ENCODE measurements at regions not wholly inside any gene's neighbourhood (a gene's known extent, or its start where the extent isn't known, plus 50 kb on each side); places are given as distances from the start of the nearest gene placed in this dataset.
"Not testable (repeated sequence)": the region's sequence is repeated elsewhere in the genome, so short reads cannot be mapped to it uniquely, and the experiment has no call there.

DNA sequence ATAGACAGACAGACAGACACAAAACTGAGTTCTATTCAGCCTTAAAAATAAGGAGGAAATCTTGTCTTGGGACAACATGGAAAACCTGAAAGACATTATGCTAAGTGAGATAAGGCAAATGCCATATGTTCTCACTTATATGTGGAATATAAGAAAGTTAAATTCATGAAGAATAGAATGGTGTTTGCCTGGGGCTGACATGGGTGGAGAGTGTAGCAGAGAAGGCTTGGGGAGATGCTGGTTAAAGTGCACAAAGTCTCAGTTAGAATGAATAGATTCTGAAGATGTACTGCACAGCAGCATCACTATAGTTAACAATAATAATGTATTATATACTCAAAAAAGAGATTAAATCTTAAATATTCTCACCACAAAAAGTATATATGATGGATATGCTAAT is 355.5 kb downstream of the LRRIQ3 start:
- DNase-seq, result no peak

DNA sequence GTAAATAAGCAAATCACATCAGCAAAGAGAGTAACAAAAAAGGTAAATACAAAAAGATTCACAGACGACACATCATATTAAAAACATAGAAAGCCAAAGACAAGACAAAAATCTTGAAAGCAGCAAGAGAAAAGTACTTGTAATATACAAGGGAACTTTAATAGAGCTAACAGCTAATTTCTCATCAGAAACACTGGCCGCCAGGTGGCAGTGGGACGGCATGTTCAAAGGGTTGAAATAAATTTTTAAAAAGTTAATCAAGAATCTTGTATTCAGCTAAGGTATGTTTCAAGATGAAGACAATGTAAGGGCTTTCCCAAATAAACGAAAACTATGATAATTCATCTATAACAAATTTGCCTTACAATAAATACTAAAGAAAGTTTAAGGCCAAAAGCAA is 358.1 kb downstream of the LRRIQ3 start:
- DNase-seq, result no peak

DNA sequence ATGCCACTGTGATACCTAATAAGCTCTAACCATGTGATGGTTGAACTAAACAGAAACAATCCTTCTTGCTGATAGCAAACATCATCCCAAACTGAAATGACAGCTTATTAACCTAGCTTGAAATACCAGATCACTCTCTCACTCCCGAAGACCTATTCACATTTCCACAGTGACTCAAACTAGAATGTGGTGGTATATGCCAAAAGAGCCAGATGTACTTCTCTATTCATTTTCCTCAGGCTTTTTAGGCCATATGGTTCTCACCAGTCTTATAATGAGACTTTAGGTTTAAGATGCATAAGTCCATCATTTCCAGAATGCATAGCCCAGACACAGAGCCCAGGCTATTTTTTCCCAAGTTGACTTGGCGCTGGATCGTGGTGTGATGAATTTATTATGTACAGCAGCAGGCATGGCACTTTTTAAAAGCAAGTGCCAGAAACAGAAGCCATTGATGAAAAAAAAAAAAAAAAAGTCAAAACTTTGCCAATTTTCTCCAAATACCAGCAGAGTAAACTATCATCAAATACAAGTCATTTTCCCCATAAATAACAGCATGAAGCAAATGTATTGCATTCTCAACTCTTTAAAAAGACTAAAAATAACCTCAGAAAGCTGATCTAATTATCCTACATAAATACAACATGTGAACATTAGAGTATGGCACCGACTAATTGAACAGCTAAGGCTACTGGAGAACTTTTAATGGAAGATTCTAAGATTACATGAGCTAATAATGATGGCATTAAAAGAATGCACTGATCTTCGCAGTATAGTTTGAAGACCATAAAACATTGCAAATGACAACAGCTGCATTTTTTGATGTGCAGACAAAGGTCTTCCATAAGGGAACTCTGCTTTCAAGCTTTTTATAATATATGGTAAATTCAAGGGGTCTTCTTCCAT is 365.4 kb downstream of the LRRIQ3 start:
- no peak for DNase-seq

DNA sequence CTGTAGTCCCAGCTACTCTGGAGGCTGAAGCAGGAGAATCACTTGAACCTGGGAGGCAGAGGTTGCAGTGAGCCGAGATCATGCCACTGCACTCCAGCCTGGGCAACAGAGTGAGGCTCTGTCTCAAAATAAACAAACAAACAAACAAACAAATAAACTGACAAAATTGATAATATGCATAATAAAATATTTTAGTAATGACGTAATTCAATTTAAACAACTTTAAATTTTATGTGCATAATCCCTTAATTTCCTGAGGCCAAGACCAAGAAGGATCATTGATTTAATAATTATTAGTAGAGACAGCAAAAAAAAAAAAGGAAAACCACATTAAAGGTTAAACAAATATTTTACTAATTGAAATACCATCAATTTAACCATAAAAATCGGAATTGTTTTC is 370.7 kb downstream of the LRRIQ3 start:
- not testable (repeated sequence) for DNase-seq

DNA sequence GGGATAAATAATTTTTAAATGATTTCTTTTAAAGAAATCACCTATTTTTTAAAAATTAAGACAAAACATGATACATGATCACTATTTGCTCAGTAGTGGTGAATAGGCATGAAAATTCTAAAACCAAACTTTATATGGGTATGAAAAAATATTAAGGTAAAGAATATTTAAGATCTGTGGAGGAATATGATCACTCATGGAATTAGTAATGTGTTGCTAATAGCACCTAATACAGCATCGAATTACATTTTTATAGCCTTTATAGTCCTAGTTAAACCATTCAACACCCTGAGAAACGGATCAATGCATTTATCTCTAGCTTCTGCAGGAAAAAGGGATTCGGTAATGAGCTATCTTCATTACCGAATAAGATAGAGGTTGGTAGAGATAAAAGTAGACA is 373.9 kb downstream of the LRRIQ3 start:
- DNase-seq, result no peak

DNA sequence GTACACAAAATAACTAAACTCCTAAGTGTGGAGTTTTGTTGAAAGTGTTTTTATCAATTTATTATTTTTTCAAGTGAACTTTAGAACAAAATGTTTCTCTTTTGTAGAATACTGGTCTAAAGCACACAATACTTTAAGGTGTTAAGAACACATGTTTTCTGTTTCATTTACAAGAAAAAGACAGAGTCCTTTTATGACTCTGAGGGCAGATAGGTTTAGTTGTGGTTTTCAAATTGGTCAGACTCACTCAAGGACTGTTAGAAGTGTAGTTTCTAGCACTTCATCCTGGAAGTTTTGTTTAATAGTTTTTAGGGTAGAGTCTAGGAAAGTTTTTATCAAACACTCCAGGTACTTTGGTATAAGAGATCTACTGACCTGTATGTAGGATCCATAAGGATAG is 376.5 kb downstream of the LRRIQ3 start:
- no peak for DNase-seq

DNA sequence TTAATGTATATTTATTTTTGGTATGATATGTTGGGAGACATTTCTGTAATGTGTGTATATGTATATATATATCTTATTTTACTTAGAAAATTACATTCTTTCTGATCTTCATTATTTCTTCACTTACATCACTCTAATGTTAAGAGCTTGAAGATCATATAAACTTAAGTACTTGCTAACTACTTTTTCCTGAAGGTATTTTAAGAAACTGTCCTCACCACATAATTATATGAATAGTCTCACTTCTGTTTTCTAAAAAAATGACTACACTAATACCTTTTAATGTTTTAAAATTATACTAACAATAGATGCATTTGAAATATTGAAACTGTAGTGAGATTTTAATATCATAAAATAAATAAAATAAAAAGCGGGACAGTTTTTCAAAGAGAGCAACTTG is 377.1 kb downstream of the LRRIQ3 start:
- no peak for DNase-seq

DNA sequence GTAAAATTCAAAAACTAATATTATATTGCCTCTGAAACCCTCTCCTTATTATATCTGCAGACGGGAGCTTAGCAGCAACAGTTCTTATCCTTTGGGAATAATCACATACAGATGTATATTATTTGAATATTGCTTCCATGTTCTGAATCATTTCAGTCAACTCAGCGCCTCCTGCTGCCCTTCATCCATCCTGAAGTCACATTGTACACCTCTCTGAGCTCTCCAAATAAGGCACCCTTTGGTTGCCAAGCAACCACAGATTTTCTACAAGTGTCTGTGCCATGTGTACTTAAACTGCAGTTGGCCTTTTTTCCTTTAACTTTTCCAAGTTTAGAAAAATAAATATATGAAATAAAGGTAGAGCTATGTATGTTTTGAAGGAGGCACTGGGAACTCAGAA is 384.3 kb downstream of the LRRIQ3 start:
- peak; percentile 9 for DNase-seq

DNA sequence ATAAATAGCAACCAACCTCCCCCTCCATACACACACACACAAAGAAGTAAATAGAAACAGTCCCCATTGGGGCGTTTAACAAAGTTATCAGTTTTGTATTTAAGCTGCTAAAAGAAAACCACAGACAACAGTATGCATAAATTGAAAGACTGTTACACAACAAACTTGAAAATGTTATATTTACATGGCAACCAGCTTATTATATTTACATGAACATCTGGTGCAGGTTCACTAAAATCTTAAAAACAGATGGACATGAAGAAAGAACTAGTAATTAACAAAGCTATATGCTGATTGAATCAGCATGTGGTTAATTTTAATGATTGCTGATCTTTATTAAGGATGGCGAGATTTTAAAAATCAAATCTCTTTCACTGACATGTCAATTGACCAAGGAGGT is 384.7 kb downstream of the LRRIQ3 start:
- DNase-seq, result no peak

DNA sequence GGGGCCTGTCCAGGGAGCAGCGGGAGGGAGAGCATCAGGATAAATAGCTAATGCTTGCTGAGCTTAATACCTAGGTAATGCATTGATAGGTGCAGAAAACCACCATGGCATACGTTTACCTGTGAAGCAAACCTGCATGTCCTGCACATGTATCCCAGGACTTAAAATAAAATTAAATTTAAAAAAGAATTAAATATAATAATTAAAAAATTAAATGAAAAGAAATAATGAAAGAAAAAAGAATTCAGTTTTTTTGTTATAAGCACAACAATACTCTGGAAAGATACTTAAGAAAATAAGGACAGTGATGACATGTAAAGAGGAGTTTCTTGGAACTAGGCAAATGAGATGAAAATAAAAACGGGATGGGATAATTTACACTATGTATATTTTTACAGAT is 386.2 kb downstream of the LRRIQ3 start:
- no peak for DNase-seq

DNA sequence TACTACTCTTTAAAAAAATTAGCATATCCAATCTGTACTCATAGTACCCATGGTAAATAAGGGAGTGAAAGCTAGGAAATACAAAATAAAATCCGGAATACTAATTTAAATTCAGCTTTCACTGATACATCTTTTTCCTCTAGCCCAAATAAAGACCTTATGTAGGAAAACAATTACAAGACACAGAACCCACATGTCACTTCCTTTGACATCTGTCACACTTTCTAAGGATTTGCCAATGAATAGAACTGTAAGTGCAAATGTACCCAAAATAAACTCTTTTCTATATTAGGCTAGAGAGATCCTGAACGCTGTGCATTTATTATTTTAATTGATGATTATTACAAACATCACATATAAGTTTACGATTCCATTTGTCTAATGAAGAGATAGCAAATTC is 393.0 kb downstream of the LRRIQ3 start:
- no peak for DNase-seq

DNA sequence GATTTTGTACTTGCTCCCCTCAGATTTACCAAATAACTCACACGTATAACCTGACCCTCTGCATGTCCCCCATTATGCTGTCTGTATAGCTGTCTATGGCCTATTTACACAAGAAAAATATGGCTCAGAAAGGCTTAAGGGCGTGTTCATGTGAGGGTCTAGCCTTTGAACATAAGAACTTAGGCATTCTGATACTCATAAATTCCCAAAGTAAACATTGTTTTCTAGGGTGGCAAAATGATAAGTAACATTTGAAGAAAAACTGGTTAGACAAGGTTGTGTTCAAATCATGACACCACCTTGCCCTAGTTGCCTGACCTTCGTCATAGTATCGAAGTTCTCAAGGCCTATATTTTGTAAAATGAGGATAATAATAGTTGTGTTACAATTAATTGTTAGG is 394.6 kb downstream of the LRRIQ3 start:
- no peak for DNase-seq

DNA sequence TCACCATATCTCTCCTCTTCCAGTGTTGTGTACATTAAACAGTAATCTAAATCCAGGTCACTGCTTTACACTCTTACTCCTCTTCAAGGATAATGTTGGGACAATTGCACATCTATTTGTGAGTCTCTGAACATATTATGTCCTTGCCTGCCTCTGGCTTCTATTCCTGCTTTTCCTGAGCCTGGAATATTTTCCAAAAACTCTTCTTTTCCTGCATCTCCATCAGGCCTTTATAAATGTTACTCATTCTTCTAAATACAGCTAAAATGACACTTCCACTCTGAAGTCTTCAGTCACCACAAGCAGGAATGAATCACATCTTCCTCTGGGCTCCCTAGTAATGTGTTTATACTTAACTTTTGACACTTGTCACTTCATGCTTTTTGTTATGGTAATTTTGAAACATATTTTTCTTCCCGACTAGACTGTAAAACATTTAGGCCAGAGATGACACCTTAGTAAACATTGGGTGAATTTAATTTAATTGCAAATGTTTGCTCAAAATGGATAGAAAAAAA is 396.0 kb downstream of the LRRIQ3 start:
- DNase-seq, result no peak

DNA sequence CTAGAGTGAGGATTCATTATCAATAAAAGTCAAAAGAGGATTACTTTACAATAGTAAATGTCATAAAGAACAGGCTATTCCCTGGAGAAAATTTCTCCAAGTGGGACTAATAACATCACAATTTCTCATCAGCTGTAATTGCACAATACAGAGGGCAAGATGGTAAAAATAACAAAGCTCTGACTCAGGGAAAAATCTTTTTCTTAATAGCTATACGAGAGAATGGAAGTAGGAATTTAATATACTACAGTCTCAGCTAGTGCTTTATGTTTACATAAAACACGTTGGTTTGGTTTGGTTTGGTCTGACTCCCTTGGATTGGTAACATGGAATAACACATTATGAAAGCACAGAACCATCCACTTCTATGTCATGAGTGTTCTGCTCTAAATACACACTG is 397.6 kb downstream of the LRRIQ3 start:
- DNase-seq, result no peak

DNA sequence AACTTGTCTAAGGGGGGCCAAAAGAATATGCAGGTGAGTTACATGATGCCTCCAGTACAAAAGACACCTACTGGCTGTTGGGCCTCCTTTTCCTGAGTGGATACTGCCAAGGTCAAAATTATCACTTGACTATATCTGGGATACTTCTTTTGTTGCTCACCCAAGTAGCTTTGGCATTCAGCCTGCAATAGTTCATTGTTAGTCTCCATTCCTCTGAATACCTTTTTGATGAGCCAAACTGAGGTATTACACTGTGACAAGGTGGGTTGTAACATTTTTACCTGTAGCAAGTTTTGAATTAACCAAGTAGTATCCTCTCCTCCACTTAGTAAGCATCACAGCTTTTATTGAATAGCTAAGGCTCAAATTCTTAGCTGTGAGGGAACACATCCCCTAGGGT is 408.0 kb downstream of the LRRIQ3 start:
- DNase-seq, result no peak

DNA sequence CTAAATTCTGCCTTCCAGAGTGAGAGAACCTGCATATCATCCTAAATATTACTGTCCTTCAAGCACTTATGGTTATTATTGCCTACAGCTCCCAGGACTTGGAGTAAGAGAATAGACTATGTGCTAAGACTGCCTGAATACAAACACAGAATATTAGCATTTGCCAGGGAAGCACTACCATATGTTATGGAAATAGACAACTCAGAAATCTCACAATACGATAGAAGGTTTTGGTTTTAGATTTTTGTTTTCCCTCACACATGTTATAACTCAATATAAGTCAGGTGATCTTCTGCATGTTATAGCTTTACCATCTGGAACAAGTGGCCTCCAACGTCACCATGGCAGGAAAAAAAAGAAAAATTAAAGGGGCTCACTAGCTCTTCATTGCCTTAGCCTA is 413.9 kb downstream of the LRRIQ3 start:
- DNase-seq, result no peak

DNA sequence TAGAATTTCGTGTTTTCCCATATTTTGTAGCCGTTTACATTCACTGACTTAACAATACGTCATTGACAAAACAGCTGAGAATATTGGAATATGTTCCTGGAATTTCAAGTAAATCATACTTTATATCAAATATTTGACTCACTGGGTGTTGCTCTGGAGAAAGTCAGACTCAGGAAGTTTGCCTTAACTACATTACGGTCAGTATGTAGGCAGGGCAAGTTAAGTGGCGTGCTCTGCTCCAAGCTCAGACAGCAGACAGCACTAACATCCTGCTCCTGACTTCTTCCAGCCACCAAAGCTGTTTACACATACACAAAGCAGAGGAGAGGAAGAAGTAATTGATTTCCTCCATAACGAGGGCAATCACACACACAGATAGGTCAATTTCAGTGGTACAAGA is 414.6 kb downstream of the LRRIQ3 start:
- no peak for DNase-seq

DNA sequence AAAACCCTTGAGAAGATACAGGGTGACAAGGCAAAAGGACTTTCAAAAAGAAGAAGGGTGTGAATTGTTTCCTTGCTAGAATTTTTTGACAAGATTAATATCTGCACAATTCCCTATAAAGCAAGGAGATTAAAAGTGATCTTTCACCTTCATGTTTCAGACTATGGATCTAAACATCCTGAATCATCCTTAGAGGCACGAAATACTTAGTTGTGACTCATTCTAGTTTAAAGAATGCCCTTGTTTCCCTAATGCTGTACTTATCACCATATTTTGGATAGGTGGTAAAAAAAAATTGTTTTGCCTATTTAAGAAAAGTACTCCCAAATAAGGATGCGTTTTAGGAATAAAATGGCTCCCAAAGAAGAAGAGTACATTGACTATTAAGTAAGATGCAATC is 415.1 kb downstream of the LRRIQ3 start:
- DNase-seq, result no peak

DNA sequence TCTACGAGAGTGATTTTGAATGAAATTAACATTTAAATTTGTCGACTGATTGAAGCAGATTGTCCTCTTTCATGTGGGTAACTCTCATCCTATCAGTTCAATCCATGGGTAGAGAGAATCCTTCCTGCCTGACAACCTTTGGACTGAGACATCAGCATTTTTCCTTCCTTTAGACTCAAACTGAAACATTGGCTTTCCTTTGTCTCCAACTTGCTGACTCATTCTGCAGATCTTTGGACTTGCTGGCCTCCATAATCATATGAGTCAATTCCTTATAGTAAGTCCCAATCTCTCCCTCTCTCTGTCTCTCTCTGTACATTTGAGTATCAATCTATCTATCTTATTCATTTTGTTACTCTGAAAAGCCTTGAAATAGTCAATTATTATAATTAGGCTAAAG is 416.7 kb downstream of the LRRIQ3 start:
- no peak for DNase-seq

DNA sequence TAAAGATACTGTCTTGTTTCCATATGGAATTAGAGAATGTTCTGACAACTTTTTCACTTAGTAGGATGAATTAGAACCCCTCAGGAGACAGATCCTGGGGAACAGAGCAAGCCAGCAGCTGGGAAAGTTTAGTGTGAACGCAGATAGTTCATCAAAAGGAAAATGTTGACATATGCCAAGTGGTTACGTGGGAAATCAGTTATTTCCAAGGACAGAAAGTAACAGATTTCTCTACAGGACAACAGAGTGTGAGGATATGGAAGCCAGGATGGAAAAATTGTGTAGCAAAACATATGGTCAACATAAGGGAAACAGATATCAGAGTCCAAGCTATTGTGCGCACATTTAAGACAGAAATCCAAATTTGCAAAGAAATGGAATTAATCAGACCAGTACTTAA is 419.5 kb downstream of the LRRIQ3 start:
- DNase-seq, result no peak

DNA sequence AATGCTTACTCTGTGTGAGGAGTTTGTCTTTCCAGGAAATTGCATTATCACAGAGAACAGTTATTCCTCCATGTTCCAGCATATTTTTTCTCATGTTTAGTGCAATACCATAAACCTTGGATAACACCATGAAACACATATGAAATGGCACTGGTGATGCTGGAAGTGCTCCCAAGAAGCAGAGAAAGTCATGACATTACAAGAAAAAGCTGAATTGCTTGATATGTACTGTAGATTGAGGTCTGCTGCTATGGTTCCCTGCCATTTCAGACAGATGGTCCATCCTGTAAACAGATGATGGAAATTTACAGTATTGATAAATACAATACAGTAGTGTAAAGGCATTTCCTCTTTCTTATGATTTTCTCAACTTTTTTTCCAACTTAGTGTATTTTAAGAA is 422.1 kb downstream of the LRRIQ3 start:
- DNase-seq, result no peak

DNA sequence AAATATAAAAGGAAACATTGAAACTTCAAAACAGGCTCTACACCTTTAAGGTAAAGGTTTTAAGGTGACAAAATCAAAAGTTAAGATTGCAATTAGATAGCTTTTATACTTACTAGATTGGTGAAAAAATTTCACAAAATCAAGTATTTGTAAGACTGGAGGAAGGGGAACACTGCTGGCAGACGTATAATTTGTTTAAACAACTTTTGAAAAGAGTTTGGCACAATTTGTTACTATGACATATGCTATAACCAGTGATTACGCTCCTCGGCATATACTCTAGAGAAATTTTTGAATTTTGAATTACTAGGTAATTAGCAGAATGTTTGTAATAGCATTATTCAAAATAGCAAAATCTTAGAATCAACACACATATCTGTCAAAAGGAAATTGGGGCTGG is 425.0 kb downstream of the LRRIQ3 start:
- DNase-seq, result no peak

DNA sequence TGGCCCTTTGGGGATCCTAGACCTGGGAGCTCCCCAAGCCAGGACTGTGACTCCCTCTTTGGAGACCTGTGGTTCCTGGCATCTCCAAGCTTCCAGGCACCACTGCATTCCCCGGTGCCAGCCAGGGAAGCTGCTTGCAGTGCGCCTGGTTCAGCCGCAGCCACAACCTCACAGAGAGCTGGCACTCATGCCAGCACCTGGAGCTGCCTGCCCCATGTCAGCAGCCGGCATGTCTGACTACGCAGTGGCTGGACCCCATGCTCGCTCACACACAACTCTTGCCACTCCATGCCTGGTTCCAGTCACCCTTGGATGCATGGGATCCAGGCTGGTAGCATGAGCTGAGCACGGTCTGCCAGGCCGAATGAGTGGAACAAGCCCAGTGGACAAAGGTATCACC is 426.6 kb downstream of the LRRIQ3 start:
- DNase-seq, result no peak

DNA sequence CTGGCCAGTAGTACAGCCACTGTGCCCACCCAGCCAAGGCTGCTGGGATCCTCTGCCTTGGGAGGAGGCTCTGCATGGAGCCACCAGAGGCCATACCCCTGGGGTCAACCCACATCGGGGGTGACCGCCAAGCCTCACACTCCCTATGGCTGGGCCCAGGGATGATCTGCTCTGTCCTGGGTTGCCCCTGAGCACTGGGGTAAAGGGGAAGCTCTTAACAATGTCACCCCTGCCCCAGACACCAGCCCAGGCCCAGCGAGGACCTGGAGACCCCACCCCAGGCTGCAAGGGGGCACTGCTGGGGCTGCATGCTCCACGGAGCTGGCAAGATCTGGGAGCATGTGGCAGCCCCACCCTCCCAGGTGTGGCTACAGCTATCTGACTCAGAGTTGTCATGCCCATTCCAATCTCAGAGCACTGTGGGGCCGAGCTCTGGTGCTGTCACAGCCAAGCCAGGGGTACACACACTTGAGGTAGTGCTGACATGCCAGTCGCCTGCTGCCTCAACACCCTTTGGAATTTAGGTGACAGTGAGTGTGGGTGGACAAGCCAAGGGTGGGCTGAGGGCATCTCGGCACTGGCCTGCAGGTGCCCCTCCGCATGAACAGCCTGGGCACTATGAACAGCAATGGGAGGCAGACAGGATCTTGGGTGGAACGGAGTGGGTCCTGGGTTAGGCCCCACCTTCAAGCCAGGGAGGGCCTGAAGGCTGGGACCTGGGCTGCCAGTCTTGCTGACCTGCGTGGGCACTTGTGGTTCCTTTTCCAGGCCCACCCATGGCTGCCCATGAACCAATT is 427.7 kb downstream of the LRRIQ3 start:
- DNase-seq, result no peak
